Stimulated activated CD4-positive, alpha-beta T cell treated with anti-CD3 and anti-CD28 coated beads, Interleukin-1b, Interleukin-23, amount 100 ng/mL, for 24 hours (primary cell): ENCODE measurements at regions not wholly inside any gene's neighbourhood (a gene's known extent, or its start where the extent isn't known, plus 50 kb on each side); places are given as distances from the start of the nearest gene placed in this dataset.
"Not testable (repeated sequence)": the region's sequence is repeated elsewhere in the genome, so short reads cannot be mapped to it uniquely, and the experiment has no call there.

Experiments
- DNase-seq, 4 experiments: peaks; one replicate each; pipeline ENCODE4 v3.0.0-alpha.2; 2020; ENCODE audit warnings: low read depth in 4 of 4, low spot score in 1 of 4

GRCh38 chr9:99472916-99473245 lies 250.8 kb downstream of the SEC61B start:
- DNase-seq: no peak

DNA sequence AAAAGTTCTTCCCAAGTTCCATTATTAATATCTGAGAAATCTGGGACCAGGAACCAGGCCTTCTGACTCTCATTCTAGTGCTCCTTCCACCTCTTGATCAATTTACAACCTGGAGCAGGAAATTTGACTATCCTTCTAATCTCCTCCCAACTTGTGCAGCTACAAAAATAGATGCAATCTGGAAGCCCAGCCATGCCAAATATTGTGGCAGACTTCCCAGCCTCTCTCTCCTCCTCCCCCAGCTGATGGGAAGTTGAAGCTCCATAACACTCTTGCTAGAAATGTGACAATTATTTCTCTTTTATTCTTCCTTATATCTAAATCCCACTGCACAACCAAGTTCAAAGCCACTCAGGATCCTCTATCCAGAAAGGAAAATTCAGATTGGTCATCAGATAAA lies 252.1 kb downstream of the SEC61B start:
- no peak for DNase-seq

DNA sequence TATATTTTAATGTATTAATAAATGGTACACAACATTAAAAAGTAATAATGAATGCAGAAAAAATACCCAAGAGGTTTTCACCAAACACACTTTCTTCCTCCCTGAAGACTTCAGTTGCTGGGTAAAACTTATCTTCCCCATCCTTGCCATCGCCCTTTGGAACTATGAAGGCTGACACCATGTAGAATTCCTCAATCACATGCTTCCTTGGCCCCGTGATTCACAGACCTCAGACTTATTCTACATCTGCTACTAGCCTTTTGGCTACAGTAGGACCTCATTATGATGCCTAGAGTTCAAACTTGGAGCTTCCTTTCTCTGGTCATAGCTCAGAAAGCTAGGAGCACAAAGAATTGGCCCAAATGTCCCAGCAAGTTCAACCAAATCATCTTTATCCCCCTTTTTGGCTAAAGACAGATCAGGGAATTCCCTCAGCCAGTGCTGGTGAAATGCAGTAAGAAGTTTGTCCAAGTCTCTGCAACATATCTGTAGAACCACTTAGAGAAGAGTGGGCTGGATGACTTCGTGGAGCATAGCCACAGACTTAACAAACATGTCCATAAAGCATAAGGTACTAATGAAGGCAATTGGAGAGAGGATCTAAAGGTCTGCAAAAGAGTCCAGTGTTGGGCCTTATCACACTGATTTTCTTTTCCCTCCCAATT lies 253.5 kb downstream of the SEC61B start:
- DNase-seq: no peak

GRCh38 chr9:99478469-99479027 lies 256.5 kb downstream of the SEC61B start:
- DNase-seq: no peak

DNA sequence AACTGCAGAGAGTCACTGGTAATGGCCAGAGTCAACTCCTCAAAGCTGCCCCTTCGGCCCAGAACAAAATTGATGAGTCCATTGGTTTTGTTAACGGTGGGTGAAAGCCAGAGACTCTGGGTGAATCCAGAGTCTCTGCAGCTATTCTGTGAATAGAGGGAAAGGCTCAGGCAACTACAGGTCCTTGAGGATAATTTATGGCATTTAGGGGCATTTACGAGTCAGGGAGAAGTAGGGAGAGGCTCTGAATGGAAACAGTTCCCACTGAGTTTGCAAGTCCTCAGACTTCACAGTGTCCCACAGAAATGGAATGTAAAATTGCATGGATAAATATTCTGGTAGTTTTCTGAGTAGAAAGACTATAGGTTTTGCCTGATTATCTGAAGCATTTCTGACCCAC lies 257.8 kb downstream of the SEC61B start:
- DNase-seq: no peak

DNA sequence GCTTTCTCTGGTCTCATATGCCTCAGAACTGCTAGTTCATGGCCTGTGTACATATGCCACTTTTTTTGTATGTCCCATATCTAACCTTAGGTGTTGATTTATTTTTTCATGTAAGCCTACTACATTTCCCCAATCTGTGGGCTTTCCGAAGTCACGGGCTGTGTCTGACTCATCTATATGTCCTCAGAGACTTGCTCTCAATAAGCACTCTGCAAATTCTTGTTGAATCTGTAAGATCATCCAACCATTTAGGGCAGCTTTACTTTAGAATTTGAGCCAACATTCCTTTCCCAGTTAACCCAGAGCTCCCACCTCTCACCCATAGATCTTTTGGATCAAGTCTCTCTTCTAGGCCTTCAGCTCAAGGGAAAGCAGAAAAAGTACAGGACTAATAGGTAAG lies 263.4 kb downstream of the SEC61B start:
- DNase-seq: no peak

GRCh38 chr9:99486684-99487083 lies 264.6 kb downstream of the SEC61B start:
- DNase-seq: no peak

- DNase-seq: no peak
Measured at GRCh38 chr9:99488131-99489059, 266.3 kb downstream of the SEC61B start.

- no peak for DNase-seq
Measured at GRCh38 chr9:99489060-99489413, 267.0 kb downstream of the SEC61B start.

GRCh38 chr9:99490729-99491128 lies 268.6 kb downstream of the SEC61B start:
- DNase-seq: no peak

DNA sequence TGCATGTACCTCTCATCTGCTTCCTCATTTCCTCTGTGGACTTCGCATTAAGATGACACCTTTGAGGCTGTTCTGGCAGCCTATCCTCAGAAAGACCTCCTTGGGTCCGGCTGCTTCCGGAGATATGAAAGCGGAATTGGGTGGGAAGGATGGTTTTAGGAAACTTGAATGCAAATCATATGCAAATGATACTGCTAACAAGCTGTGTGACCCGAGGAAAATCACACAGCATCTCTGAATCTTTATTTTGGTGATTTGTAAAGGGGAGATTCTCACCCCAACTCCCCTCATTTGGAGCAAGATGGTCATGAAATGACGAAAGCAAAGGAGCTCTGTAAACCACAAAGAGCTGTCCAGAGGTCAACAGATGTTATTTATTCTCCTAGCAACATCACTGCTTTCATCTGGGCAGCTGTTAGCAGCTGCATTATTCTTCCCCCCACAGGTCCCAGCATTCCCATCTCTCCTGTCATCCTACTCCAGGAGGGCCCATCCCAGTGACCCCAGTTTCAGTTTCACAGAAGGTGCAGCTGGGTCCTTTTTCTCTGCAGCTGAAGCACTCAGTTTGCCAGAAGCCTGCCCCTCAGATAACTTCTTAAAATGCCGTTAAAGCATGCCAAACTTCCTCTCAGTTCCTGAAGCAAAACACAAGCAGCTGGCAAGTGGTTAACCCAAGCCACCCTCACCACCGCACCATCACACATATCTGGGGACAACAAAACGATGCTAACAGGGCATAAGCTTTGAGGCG lies 269.5 kb downstream of the SEC61B start:
- no peak for DNase-seq

GRCh38 chr9:99497641-99498040 lies 275.6 kb downstream of the SEC61B start:
- DNase-seq: no peak

GRCh38 chr9:99498979-99499378 lies 276.9 kb downstream of the SEC61B start:
- DNase-seq: not testable (repeated sequence)

DNA sequence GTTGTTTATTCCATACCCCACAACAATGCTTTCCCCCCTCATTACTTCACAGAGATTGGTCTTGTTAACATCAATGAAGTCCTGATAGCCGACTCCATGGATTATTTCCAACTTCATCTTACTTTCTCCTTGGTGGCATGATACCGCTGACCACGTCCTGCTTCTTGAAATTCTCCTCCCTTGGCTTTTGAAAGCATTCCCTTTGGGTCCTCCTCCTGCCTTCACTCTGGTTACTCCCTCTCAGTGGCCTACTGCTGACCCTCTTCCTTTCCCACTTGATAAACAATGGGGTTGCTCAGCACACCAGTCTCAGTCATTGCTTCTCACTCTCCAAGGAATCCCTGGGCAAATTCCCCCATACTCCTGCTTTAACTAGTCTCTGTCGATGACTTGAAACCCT lies 283.9 kb downstream of the SEC61B start:
- no peak for DNase-seq

GRCh38 chr9:99506747-99507348 lies 284.8 kb downstream of the SEC61B start:
- DNase-seq: no peak

GRCh38 chr9:99509065-99509745 lies 287.1 kb downstream of the SEC61B start:
- no peak for DNase-seq

DNA sequence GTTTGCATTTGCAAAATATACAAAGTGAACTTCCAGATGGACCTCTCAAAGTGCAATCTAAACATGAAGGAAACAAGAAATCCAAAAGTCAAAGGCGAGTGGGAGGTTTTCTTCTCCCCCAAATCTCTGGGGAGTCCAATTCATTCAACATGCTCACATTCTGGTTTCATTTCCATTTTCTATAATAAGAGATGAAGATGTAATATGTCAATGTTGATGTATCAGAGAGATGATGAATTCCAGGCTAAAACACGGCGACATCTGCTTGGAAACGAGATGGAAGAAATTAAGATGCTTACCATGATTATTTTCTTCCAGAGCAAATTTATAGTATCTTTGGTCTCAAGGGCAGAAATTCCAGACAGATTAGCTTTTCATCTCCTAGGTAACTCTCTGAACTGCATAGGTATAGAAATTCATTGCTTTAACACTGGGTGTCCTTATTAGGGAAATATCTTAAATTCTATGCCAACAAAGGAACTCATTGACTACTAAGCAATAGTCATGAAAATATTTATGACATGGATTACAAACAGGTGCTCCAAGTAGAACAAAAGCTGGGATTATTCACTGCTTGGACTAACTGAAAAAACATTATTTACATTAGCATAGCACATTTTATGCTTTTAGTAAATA lies 287.9 kb downstream of the SEC61B start:
- no peak for DNase-seq

- no peak for DNase-seq
Measured at GRCh38 chr9:99511723-99512122, 289.6 kb downstream of the SEC61B start.

- DNase-seq: no peak
Measured at GRCh38 chr9:99513441-99514112, 291.5 kb downstream of the SEC61B start.

- DNase-seq: no peak
Measured at GRCh38 chr9:99515093-99515492, 293.0 kb downstream of the SEC61B start.
